HepG2 (cell line): ENCODE measurements at regions not wholly inside any gene's neighbourhood (a gene's known extent, or its start where the extent isn't known, plus 50 kb on each side); places are given as distances from the start of the nearest gene placed in this dataset.
"Not testable (repeated sequence)": the region's sequence is repeated elsewhere in the genome, so short reads cannot be mapped to it uniquely, and the experiment has no call there.

Experiments
- ATAC-seq: fragments of 200-7000 bp; cut with Tn5 transposase; 3 replicates; pipeline ENCODE4 v1.9.1; 2020; ENCODE audit warnings: mild to moderate bottlenecking, moderate library complexity
- BruUV-seq: library from RNA; stranded (reverse); fragments of 400-500 nt; replicated peaks from 2 replicates; lab custom pipeline; 2021; lab: Mats Ljungman, UMichigan
- CTCF ChIA-PET: fragments of 300-600 bp; formaldehyde crosslinking; extraction: SDS; loops from one replicate; lab custom pipeline; 2021; ENCODE audit warnings: low total read pairs, inconsistent platforms, low intra/inter-chr PET ratio; lab: Yijun Ruan, JAX
- POLR2A ChIA-PET: fragments of 350-600 bp; sonication (Branson Sonifier 250); formaldehyde crosslinking; loops from one replicate; lab custom pipeline; 2020; ENCODE audit warnings: antibody characterized with exemption, inconsistent platforms; lab: Yijun Ruan, JAX
- DNase-seq: peaks from one replicate; pipeline ENCODE4 v3.0.0-alpha.2; 2015; ENCODE audit warnings: low spot score
- FAIRE-seq: peaks from 3 replicates; lab custom pipeline; 2011; peaks lifted over from hg19 to GRCh38; lab: Jason Lieb, UNC
- H2AFZ ChIP-seq: one replicate; pipeline ENCODE4 v1.6.1; 2011; ENCODE audit warnings: low read length, inconsistent platforms
- H3K27ac ChIP-seq: fragments of 300-600 bp; 3 replicates; pipeline ENCODE4 v1.8.0; 2011; ENCODE audit warnings: mixed run types, mild to moderate bottlenecking, mixed read lengths, low read length, inconsistent platforms; ENCODE audit not compliant: insufficient read depth; ENCODE audit errors: extremely low read length
- H3K27me3 ChIP-seq, 2 experiments: fragments of 200-600 bp in 1 of 2; 2 replicates in 1 of 2; 3 replicates in 1 of 2; pipeline versions ENCODE4 v1.6.0 to v1.8.0; 2011; ENCODE audit warnings: low read length in 2 of 2, mild to moderate bottlenecking in 2 of 2, moderate library complexity in 2 of 2, inconsistent platforms in 1 of 2; ENCODE audit not compliant: insufficient read depth in 2 of 2, control insufficient read depth in 1 of 2
- H3K36me3 ChIP-seq, 2 experiments: fragments of 200-600 bp in 1 of 2; replicated peaks in 1 of 2; 2 replicates in 1 of 2; 3 replicates in 1 of 2; pipeline versions ENCODE4 v1.5.1 to v1.8.0; 2011; ENCODE audit warnings: low read length in 2 of 2, inconsistent platforms in 1 of 2; ENCODE audit not compliant: insufficient read depth in 2 of 2, control insufficient read depth in 1 of 2
- H3K4me1 ChIP-seq: 2 replicates; pipeline ENCODE4 v1.5.1; 2012; ENCODE audit warnings: low read length, inconsistent platforms; ENCODE audit not compliant: insufficient read depth
- H3K4me2 ChIP-seq: 2 replicates; pipeline ENCODE4 v1.6.0; 2011; ENCODE audit warnings: low read depth, low read length, inconsistent platforms
- H3K4me3 ChIP-seq, 3 experiments: fragments of 200-600 bp in 1 of 3; sonication (generic), shearing (Covaris generic) in 1 of 3; replicated peaks in 1 of 3; 2 replicates each; pipeline ENCODE4 v1.5.1; 2011 to 2016; ENCODE audit warnings: low read length in 3 of 3, inconsistent platforms in 2 of 3, low read depth in 2 of 3, mild to moderate bottlenecking in 2 of 3, control low read depth in 1 of 3, mixed read lengths in 1 of 3; ENCODE audit not compliant: insufficient read depth in 1 of 3
- H3K79me2 ChIP-seq: one replicate; pipeline ENCODE4 v1.6.1; 2011; ENCODE audit warnings: low read length, inconsistent platforms; ENCODE audit not compliant: insufficient read depth
- H3K9ac ChIP-seq: 2 replicates; pipeline ENCODE4 v1.6.0; 2011; ENCODE audit warnings: mild to moderate bottlenecking, low read depth, low read length, inconsistent platforms; ENCODE audit not compliant: insufficient read depth
- H3K9me3 ChIP-seq: 2 replicates; pipeline ENCODE4 v1.5.1; 2012; ENCODE audit warnings: mild to moderate bottlenecking, low read length
- H4K20me1 ChIP-seq: 2 replicates; pipeline ENCODE4 v1.6.0; 2011; ENCODE audit warnings: inconsistent platforms, mild to moderate bottlenecking, low read length, moderate library complexity; ENCODE audit not compliant: insufficient read depth
- WGBS: methylation state at CpG from one replicate; pipeline ENCODE4 v1.1.6; 2017; ENCODE audit warnings: low lambda C conversion rate; 5-methylcytosine and 5-hydroxymethylcytosine counted together
- in situ Hi-C: cut with HindIII; loops from 2 replicates; pipeline ENCODE4 v1.10.0; 2017; ENCODE audit warnings: low pct_unique_long_range_greater_than_20kb; ENCODE audit not compliant: extremely low pct_ligation_motif_present
- intact Hi-C: fragments of 100-400 bp; cut with micrococcal nuclease; formaldehyde crosslinking; loops from one replicate; pipeline ENCODE4 v1.10.0; 2022; ENCODE audit not compliant: unreplicated experiment
- TF ChIP-seq, protein P1 (sequence below): conservative IDR thresholded peaks from 2 replicates; pipeline ENCODE4 v1.6.1; 2018; ENCODE audit warnings: missing genetic modification reagents
- TF ChIP-seq, protein P2 (sequence below): sonication (generic); formaldehyde crosslinking; IDR thresholded peaks from 2 replicates; pipeline ENCODE4 v1.9.0; 2021; ENCODE audit warnings: missing genetic modification reagents, mild to moderate bottlenecking, borderline replicate concordance

DNA sequence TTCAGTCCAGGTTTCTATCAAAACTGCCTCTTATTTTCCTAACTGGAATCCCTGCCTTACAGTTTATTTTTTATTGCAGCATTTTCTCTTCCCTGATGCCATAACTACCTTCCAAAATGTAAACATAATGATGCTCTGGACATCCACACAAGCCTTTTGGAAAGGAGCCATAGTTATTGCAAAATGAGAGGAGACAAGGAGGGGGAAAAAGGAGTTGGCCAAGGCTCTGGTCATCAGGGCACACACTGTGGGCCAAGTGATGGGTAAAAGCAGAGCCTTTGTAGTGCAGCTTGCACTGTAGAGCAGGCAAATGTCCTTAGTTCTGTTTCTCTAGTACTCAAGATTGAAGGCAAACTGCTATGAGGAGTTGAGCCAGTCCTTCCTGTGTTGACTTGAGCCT is 289.3 kb upstream of the MTPN start (continued):
- TF ChIP-seq, protein P1, sequence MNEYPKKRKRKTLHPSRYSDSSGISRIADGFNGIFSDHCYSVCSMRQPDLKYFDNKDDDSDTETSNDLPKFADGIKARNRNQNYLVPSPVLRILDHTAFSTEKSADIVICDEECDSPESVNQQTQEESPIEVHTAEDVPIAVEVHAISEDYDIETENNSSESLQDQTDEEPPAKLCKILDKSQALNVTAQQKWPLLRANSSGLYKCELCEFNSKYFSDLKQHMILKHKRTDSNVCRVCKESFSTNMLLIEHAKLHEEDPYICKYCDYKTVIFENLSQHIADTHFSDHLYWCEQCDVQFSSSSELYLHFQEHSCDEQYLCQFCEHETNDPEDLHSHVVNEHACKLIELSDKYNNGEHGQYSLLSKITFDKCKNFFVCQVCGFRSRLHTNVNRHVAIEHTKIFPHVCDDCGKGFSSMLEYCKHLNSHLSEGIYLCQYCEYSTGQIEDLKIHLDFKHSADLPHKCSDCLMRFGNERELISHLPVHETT (CRISPR knock-in tag) = no peak
- TF ChIP-seq, protein P2, sequence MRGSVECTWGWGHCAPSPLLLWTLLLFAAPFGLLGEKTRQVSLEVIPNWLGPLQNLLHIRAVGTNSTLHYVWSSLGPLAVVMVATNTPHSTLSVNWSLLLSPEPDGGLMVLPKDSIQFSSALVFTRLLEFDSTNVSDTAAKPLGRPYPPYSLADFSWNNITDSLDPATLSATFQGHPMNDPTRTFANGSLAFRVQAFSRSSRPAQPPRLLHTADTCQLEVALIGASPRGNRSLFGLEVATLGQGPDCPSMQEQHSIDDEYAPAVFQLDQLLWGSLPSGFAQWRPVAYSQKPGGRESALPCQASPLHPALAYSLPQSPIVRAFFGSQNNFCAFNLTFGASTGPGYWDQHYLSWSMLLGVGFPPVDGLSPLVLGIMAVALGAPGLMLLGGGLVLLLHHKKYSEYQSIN (CRISPR knock-in tag) = no peak

DNA sequence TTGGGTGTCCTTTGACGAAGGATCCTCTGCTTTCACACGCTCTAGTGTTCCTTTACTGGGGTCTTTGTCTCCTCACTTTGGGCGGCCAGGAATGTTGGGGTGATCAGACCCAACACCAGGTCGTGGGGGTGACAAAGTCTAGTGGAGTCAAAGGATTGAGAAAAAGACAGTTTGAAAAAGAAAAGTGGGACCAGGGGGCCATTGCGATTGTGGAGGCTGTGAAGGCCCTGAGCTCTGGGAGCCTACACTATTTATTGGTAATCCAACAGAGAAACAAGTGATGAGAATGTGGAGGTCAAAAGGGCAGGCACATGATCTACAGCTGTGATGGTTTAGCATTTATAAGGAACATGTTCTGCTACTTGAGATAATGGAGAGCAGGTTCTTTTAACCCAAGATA is 287.1 kb upstream of the MTPN start:
- under 1% methylated on average over 5 of the region's 5 CpGs for WGBS
- H4K20me1 ChIP-seq, H3K27me3 ChIP-seq, BruUV-seq, H3K4me1 ChIP-seq, ATAC-seq, H3K79me2 ChIP-seq, H3K9ac ChIP-seq, H2AFZ ChIP-seq, H3K36me3 ChIP-seq, POLR2A ChIA-PET, H3K4me3 ChIP-seq, H3K9me3 ChIP-seq, DNase-seq, CTCF ChIA-PET, in situ Hi-C loops, intact Hi-C loops, FAIRE-seq, H3K27ac ChIP-seq, H3K4me2 ChIP-seq: not testable (repeated sequence)

GRCh38 chr7:136263112-136263860 is 286.1 kb upstream of the MTPN start:
- 0% methylated on average over 4 of the region's 4 CpGs for WGBS
- H3K36me3 ChIP-seq, intact Hi-C loops, H3K4me2 ChIP-seq, POLR2A ChIA-PET, H3K27me3 ChIP-seq, H4K20me1 ChIP-seq, H3K9me3 ChIP-seq, FAIRE-seq, in situ Hi-C loops, H3K9ac ChIP-seq, H3K27ac ChIP-seq, H2AFZ ChIP-seq, CTCF ChIA-PET, H3K4me1 ChIP-seq, BruUV-seq, DNase-seq, H3K79me2 ChIP-seq, H3K4me3 ChIP-seq, ATAC-seq: not testable (repeated sequence)

DNA sequence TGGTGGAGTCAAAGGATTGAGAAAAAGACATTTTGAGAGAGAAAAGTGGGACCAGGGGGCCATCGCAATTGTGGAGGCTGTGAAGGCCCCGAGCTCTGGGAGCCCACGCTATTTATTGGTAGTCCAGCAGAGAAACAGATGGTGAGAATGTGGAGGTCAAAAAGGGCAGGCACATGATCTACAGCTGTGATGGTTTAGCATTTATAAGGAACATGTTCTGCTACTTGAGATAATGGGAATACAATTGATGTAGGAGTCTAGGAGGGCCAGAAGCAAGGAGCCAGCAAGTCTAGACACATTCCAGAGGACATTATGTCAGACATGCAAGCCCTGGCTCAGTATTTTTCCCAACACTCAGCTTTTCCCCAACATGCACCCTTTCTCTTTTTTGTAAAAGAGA is 283.4 kb upstream of the MTPN start:
- BruUV-seq, H3K4me2 ChIP-seq, ATAC-seq, H3K36me3 ChIP-seq, DNase-seq, H3K9ac ChIP-seq, H3K27me3 ChIP-seq, H3K9me3 ChIP-seq, in situ Hi-C loops, H3K4me3 ChIP-seq, H3K4me1 ChIP-seq, H2AFZ ChIP-seq, FAIRE-seq, H3K27ac ChIP-seq, CTCF ChIA-PET, H4K20me1 ChIP-seq, POLR2A ChIA-PET, H3K79me2 ChIP-seq, intact Hi-C loops: not testable (repeated sequence)
- WGBS = 41% methylated on average over 3 of the region's 3 CpGs
